ENCODE measurements at regions not wholly inside any gene's neighbourhood (a gene's known extent, or its start where the extent isn't known, plus 50 kb on each side); places are given as distances from the start of the nearest gene placed in this dataset.

- Histone ChIP-seq H3K27me3 (ENCODE audit: control insufficient read depth in 2 of 2, insufficient read depth in 2 of 2, low read length in 2 of 2) (no peaks in the 10 kb centered on the region), H3K79me2 (ENCODE audit: control insufficient read depth, insufficient read depth, low read length) (no peaks in the 10 kb centered on the region), H4K20me1 (replicated peaks; ENCODE audit: control insufficient read depth, extremely low read depth, insufficient read depth, low read length) (no peaks in the 10 kb centered on the region), H3K4me2 (ENCODE audit: insufficient read depth, low read length) (no peak overlapping the region), H3K36me3 (ENCODE audit: control insufficient read depth in 2 of 2, extremely low read depth in 1 of 2, insufficient read depth in 2 of 2, low read length in 2 of 2) (no peaks in the 10 kb centered on the region), H3K9me3 (replicated peaks; ENCODE audit: control insufficient read depth, insufficient read depth, low read length) (no peaks in the 10 kb centered on the region), H2AFZ (ENCODE audit: low read depth, low read length) (no peak overlapping the region), H3K27ac (ENCODE audit: insufficient read depth, low read depth, low read length) (no peak overlapping the region), H3K9me1 (replicated peaks; ENCODE audit: control insufficient read depth, extremely low read depth, insufficient read depth, low read length) (no peaks in the 10 kb centered on the region), H3K4me1 (ENCODE audit: control insufficient read depth, extremely low read depth, insufficient read depth, low read length) (no peaks in the 10 kb centered on the region), H3K4me3 (replicated peaks in 1 of 3; ENCODE audit: insufficient read depth in 1 of 3, low read depth in 1 of 3, low read length in 3 of 3) (no peak overlapping the region), H3K9ac (replicated peaks; ENCODE audit: extremely low read depth, insufficient read depth, low read length) (no peak overlapping the region)
- dilution Hi-C loops (cut with MboI; ENCODE audit: extremely low pct_ligation_motif_present, low sequenced_read_pairs) (no loop called here), intact Hi-C loops (cut with micrococcal nuclease) (no loop called here)
- BruUV-seq (replicated peaks): no TSS peak
- FAIRE-seq (no peak), DNase-seq (ENCODE audit: low read depth, low spot score) (no peak)
- CTCF ChIA-PET: no interaction called here
- POLR2A ChIA-PET: no interaction called here
- TF ChIP-seq MAX (IDR thresholded peaks at IDR 0.05; ENCODE audit: insufficient read depth, insufficient read length): no peak
- no peak for TF ChIP-seq CTCF (IDR thresholded peaks at IDR 0.05; ENCODE audit: extremely low read depth in 1 of 2, insufficient read depth in 1 of 2, low read depth in 1 of 2, low read length in 2 of 2)
- TF ChIP-seq MYC (IDR thresholded peaks at IDR 0.05; ENCODE audit: low read depth, low read length): no peak
- TF ChIP-seq EZH2 (IDR thresholded peaks at IDR 0.05; ENCODE audit: borderline replicate concordance, low read depth, low read length, severe bottlenecking): no peak
- TF ChIP-seq GATA2 (IDR thresholded peaks at IDR 0.05; ENCODE audit: insufficient read depth, insufficient read length, low read depth, low read length): no peak
- TF ChIP-seq JUN (IDR thresholded peaks at IDR 0.05; ENCODE audit: borderline replicate concordance, insufficient read depth, insufficient read length, low read depth): no peak
- no peak for TF ChIP-seq POLR2A (IDR thresholded peaks at IDR 0.05; ENCODE audit: low read depth, low read length)
- no peak for TF ChIP-seq POLR2AphosphoS5 (IDR thresholded peaks at IDR 0.05; ENCODE audit: insufficient read depth, low read depth, low read length)
- no peak for TF ChIP-seq FOS (IDR thresholded peaks at IDR 0.05; ENCODE audit: borderline replicate concordance, insufficient read depth, low read length)
Observed at GRCh38 chr3:181794011-181794790, 82.5 kb downstream of the SOX2 start.
